ENCODE measurements at regions not wholly inside any gene's neighbourhood (a gene's known extent, or its start where the extent isn't known, plus 50 kb on each side); places are given as distances from the start of the nearest gene placed in this dataset.

DNA sequence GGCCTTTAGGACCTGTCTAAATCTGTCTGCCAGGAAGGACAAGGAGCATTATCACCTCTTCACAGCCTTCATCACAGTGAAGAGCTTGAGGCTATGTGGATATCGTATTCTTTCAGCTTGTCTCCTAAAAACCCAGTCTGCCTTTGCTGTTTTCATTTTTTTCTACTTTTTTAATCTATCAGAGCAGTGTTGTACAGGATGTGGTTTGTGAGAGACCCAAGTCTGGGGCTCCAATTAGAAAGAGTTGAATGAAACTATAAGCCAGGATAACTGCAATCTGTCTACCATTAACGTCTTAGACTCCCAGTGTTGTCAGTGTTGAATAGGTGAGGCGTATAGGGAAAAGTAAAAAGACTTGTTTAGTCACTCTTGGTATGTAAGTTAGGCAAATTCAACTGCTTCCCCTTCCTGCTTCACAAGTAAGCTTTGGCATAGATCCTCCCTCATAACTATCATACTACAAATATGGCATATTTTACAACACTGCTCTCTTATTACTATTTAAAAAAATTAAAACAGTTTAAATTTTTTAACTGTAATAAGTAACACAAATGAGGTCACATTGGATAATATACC is 1225.8 kb upstream of the PRMT6 start:
- no peak overlapping the region for H3K4me3 ChIP-seq (ENCODE audit: low read depth, low read length)
- TF ChIP-seq, protein P1, sequence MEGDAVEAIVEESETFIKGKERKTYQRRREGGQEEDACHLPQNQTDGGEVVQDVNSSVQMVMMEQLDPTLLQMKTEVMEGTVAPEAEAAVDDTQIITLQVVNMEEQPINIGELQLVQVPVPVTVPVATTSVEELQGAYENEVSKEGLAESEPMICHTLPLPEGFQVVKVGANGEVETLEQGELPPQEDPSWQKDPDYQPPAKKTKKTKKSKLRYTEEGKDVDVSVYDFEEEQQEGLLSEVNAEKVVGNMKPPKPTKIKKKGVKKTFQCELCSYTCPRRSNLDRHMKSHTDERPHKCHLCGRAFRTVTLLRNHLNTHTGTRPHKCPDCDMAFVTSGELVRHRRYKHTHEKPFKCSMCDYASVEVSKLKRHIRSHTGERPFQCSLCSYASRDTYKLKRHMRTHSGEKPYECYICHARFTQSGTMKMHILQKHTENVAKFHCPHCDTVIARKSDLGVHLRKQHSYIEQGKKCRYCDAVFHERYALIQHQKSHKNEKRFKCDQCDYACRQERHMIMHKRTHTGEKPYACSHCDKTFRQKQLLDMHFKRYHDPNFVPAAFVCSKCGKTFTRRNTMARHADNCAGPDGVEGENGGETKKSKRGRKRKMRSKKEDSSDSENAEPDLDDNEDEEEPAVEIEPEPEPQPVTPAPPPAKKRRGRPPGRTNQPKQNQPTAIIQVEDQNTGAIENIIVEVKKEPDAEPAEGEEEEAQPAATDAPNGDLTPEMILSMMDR (IDR thresholded peaks at IDR 0.05; ENCODE audit: low read depth, low read length): no peak

DNA sequence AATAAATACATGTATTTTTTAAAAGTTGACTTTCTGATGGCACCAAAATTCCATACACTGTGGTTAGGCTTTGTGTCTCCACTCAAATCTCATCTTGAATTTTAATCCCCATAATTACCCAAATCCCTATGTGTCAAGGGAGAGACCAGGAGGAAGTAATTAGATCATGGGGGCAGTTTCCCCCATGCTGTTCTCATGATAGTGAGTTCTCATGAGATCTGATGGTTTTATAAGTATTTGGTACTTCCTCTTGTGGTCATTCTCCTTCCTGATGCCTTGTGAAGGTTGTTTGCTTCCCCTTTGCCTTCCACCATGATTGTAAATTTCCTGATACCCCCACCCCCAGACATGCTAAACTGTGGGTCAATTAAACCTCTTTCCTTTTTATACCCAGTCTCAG is 1218.4 kb upstream of the PRMT6 start:
- no peak overlapping the region for H3K4me3 ChIP-seq (ENCODE audit: low read depth, low read length)
- TF ChIP-seq, protein P1 (IDR thresholded peaks at IDR 0.05; ENCODE audit: low read depth, low read length): no peak

DNA sequence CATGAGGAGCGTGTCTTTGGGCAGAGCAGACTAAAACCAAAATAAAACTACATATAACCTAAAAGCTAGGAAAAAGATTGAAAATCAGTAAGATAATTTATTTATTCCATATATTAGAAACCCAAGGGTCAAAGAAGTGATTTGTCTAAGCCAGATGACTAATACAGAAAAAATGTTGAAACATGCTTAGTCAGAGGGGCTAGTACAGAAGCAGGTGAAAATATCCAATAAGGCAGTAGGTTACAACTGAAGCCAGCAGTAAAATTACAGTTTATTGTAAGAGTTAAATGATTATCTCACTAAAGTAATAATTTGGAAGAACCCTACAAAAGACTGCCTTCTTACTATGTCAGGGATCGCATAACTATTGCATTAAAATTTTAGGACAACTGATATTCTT is 1190.9 kb upstream of the PRMT6 start:
- TF ChIP-seq, protein P1 (IDR thresholded peaks at IDR 0.05; ENCODE audit: low read depth, low read length): no peak
- no peak overlapping the region for H3K4me3 ChIP-seq (ENCODE audit: low read depth, low read length)

DNA sequence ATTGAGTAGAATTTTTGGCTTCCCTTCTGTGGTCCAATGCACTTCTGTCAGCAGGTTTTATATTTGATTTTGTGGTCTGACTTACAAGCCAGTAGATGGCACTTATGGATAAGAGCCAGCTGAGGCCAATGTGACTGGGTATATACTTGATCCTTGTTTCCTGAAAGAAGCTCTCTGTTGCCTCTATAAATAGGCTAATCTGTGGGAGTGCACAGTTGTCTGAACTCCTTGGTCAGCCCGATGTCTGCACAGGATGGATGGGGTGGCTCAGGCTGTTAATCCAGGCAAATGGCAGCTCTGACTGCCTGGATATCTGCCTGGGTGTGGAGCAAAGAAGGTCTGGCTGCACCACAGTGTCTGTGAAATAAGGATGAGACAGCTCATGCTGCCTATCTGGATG is 1183.7 kb upstream of the PRMT6 start:
- TF ChIP-seq, protein P1 (IDR thresholded peaks at IDR 0.05; ENCODE audit: low read depth, low read length): no peak
- H3K4me3 ChIP-seq (ENCODE audit: low read depth, low read length): no peak overlapping the region

DNA sequence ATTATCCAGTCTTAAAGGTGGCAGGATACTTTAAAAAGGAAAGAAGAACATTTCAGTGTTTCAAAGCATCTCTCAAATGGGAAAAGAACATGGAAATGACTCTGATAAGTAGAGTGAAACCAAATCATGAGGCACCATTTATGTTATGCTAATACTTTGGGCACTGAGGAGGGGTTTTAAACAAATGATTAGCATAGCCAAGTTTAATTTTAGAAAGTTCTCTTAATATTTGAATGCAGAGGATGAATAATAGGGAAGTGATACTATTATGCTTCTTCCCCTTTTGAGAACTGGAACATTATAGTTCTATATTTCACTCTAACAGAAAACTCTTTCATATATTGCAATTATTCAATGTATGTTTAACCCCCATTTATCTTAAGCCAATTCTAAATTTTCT is 1181.9 kb upstream of the PRMT6 start:
- TF ChIP-seq, protein P1 (IDR thresholded peaks at IDR 0.05; ENCODE audit: low read depth, low read length): no peak
- no peak overlapping the region for H3K4me3 ChIP-seq (ENCODE audit: low read depth, low read length)

DNA sequence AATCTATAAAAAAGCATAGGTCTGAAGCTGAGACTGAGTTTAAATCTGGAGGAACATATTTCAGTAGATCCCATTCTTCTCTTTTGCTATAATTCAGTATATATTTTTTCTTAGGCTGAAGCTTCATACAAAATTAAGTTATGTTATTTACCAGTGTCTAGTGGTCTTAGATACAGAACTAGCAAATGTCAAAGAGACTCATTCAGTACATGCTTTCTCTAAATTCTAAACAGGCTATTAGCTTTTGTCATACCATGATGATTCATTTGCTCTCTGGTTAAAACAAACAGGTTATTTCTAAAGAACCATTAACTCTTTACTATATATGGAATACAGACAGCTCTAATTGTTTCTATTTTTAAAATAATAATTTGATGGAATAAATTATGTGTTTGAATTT is 1170.2 kb upstream of the PRMT6 start:
- H3K4me3 ChIP-seq (ENCODE audit: low read depth, low read length): no peak overlapping the region
- TF ChIP-seq, protein P1 (IDR thresholded peaks at IDR 0.05; ENCODE audit: low read depth, low read length): no peak

DNA sequence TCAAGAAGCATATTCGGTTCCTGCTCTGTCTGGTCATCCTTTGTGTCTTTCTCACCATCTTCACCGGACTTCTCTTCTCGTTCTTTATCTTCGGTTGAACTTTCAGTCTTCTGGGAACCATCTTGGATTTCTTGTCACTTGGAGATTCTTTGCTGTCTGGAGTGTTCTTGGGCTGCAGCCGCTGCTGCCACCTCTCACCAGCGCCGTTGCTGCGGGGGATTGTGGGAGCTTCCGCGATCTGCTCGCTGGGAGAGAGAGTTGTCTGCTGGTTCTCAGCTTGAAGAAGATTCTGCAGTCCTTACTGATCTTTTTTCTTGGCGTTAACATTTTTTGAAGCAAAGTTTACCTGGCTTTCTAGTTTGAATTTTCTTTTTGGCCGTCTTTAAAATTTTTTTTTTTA is 1165.2 kb upstream of the PRMT6 start:
- H3K4me3 ChIP-seq (ENCODE audit: low read depth, low read length): no peak overlapping the region
- TF ChIP-seq, protein P1 (IDR thresholded peaks at IDR 0.05; ENCODE audit: low read depth, low read length): no peak
